Gastroesophageal sphincter (tissue), 3 donors: ENCODE measurements at regions not wholly inside any gene's neighbourhood (a gene's known extent, or its start where the extent isn't known, plus 50 kb on each side); places are given as distances from the start of the nearest gene placed in this dataset.

Source experiments
- EP300 ChIP-seq: sonication (generic); formaldehyde crosslinking; IDR thresholded peaks from one replicate; pipeline ENCODE4 v1.6.1; 2017; ENCODE audit warnings: antibody characterized with exemption, mild to moderate bottlenecking
- POLR2A ChIP-seq, 2 donors: fragments of 450-650 bp; IDR thresholded peaks; one replicate each; pipeline ENCODE4 v1.6.1; 2017; ENCODE audit warnings: antibody characterized with exemption in 2 of 2, mild to moderate bottlenecking in 2 of 2, moderate library complexity in 1 of 2
- POLR2AphosphoS5 ChIP-seq: sonication (generic); formaldehyde crosslinking; IDR thresholded peaks from one replicate; pipeline ENCODE4 v1.6.1; 2017; ENCODE audit warnings: antibody characterized with exemption
- TF ChIP-seq, protein P1 (sequence below), 4 experiments: fragments of 200-600 bp in 2 of 4; fragments of 450-650 bp in 2 of 4; sonication (generic) in 1 of 4; IDR thresholded peaks; one replicate each; pipeline ENCODE4 v1.5.1; 2017 to 2019; ENCODE audit warnings: antibody characterized with exemption in 4 of 4, mild to moderate bottlenecking in 2 of 4, moderate library complexity in 2 of 4

DNA sequence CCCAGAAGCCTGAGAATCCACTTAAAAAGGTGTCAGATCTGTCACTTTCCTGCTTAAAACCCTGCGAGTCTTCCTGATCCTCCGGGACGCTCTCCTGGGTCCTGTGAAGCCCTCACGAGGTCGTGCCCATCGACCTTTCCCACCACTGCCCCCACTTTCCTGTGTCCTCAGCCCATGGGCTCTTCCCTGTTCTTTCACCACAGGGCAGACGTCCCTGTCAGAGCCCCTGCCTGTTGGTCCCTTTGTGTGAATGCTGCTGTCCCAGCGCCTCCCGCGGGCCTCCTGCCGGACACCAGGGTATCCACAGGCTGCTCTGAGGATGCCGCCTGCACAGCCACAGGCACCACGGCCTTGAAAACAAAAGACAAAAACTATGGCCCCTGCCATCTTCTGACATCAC is 125.6 kb downstream of the TMEM18 start:
- TF ChIP-seq, protein P1, sequence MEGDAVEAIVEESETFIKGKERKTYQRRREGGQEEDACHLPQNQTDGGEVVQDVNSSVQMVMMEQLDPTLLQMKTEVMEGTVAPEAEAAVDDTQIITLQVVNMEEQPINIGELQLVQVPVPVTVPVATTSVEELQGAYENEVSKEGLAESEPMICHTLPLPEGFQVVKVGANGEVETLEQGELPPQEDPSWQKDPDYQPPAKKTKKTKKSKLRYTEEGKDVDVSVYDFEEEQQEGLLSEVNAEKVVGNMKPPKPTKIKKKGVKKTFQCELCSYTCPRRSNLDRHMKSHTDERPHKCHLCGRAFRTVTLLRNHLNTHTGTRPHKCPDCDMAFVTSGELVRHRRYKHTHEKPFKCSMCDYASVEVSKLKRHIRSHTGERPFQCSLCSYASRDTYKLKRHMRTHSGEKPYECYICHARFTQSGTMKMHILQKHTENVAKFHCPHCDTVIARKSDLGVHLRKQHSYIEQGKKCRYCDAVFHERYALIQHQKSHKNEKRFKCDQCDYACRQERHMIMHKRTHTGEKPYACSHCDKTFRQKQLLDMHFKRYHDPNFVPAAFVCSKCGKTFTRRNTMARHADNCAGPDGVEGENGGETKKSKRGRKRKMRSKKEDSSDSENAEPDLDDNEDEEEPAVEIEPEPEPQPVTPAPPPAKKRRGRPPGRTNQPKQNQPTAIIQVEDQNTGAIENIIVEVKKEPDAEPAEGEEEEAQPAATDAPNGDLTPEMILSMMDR (IDR thresholded peaks at IDR 0.05) = no peak
- TF ChIP-seq POLR2A (IDR thresholded peaks at IDR 0.05) = no peak
- TF ChIP-seq POLR2AphosphoS5 = no peak
- TF ChIP-seq EP300 = no peak
